ENCODE measurements at regions not wholly inside any gene's neighbourhood (a gene's known extent, or its start where the extent isn't known, plus 50 kb on each side); places are given as distances from the start of the nearest gene placed in this dataset.

GRCh38 chr1:193545171-193545570 lies 358.8 kb upstream of the B3GALT2 start:
- H3K27me3 Mint-ChIP-seq: no peaks in the 10 kb centered on the region
- no peaks in the 10 kb centered on the region for H3K9me3 Mint-ChIP-seq
- H3K36me3 Mint-ChIP-seq (ENCODE audit: insufficient read depth): no peaks in the 10 kb centered on the region
- no peak for ATAC-seq (replicated peaks; ENCODE audit: extremely low read depth, poor library complexity, severe bottlenecking)
- DNase-seq (ENCODE audit: low spot score in 2 of 2): no peak
- peaks cover 13% of the 10 kb centered on the region for H3K4me1 Mint-ChIP-seq
- no peak overlapping the region for H3K4me3 Mint-ChIP-seq
- no peak overlapping the region for H3K27ac Mint-ChIP-seq (ENCODE audit: low read depth)

GRCh38 chr1:193543259-193543658 lies 356.8 kb upstream of the B3GALT2 start:
- no peaks in the 10 kb centered on the region for H3K27me3 Mint-ChIP-seq
- H3K27ac Mint-ChIP-seq (ENCODE audit: low read depth): no peak overlapping the region
- no peaks in the 10 kb centered on the region for H3K9me3 Mint-ChIP-seq
- no peak overlapping the region for H3K4me3 Mint-ChIP-seq
- H3K36me3 Mint-ChIP-seq (ENCODE audit: insufficient read depth): no peaks in the 10 kb centered on the region
- DNase-seq (ENCODE audit: low spot score in 2 of 2) (no peak), ATAC-seq (replicated peaks; ENCODE audit: extremely low read depth, poor library complexity, severe bottlenecking) (no peak)
- H3K4me1 Mint-ChIP-seq: peaks cover 28% of the 10 kb centered on the region

- Mint-ChIP-seq H3K4me1 (peaks cover 32% of the 10 kb centered on the region), H3K27ac (ENCODE audit: low read depth) (no peak overlapping the region), H3K36me3 (ENCODE audit: insufficient read depth) (no peaks in the 10 kb centered on the region), H3K9me3 (no peaks in the 10 kb centered on the region), H3K4me3 (no peak overlapping the region), H3K27me3 (no peaks in the 10 kb centered on the region)
- DNase-seq (ENCODE audit: low spot score in 2 of 2) (no peak), ATAC-seq (replicated peaks; ENCODE audit: extremely low read depth, poor library complexity, severe bottlenecking) (no peak)
Observed at GRCh38 chr1:193542690-193543089, 356.3 kb upstream of the B3GALT2 start.

- ATAC-seq (replicated peaks; ENCODE audit: extremely low read depth, poor library complexity, severe bottlenecking) (peak; percentile 43), DNase-seq (ENCODE audit: low spot score in 2 of 2) (no peak)
- Mint-ChIP-seq H3K4me3 (peak overlapping the region; percentile 57), H3K27me3 (no peaks in the 10 kb centered on the region), H3K4me1 (peaks cover 42% of the 10 kb centered on the region), H3K9me3 (no peaks in the 10 kb centered on the region), H3K36me3 (ENCODE audit: insufficient read depth) (no peaks in the 10 kb centered on the region), H3K27ac (ENCODE audit: low read depth) (peak overlapping the region; percentile 86)
Observed at GRCh38 chr1:193540511-193540910, 354.1 kb upstream of the B3GALT2 start.

- Mint-ChIP-seq H3K27me3 (no peaks in the 10 kb centered on the region), H3K27ac (ENCODE audit: low read depth) (peak overlapping the region; percentile 86), H3K9me3 (no peaks in the 10 kb centered on the region), H3K4me1 (peaks cover 42% of the 10 kb centered on the region), H3K36me3 (ENCODE audit: insufficient read depth) (no peaks in the 10 kb centered on the region), H3K4me3 (peak overlapping the region; percentile 57)
- peak; percentile 41 for ATAC-seq (replicated peaks; ENCODE audit: extremely low read depth, poor library complexity, severe bottlenecking)
- no peak for DNase-seq (ENCODE audit: low spot score in 2 of 2)
Observed at GRCh38 chr1:193539731-193540459, 353.5 kb upstream of the B3GALT2 start.

- no peaks in the 10 kb centered on the region for H3K9me3 Mint-ChIP-seq
- peaks cover 42% of the 10 kb centered on the region for H3K4me1 Mint-ChIP-seq
- DNase-seq (ENCODE audit: low spot score in 2 of 2) (no peak), ATAC-seq (replicated peaks; ENCODE audit: extremely low read depth, poor library complexity, severe bottlenecking) (no peak)
- no peak overlapping the region for H3K4me3 Mint-ChIP-seq
- no peaks in the 10 kb centered on the region for H3K27me3 Mint-ChIP-seq
- H3K27ac Mint-ChIP-seq (ENCODE audit: low read depth): peak overlapping the region; percentile 86
- peaks cover 2% of the 10 kb centered on the region for H3K36me3 Mint-ChIP-seq (ENCODE audit: insufficient read depth)
Observed at GRCh38 chr1:193538680-193539079, 352.3 kb upstream of the B3GALT2 start.

GRCh38 chr1:193538003-193538354 lies 351.6 kb upstream of the B3GALT2 start:
- ATAC-seq (replicated peaks; ENCODE audit: extremely low read depth, poor library complexity, severe bottlenecking) (no peak), DNase-seq (ENCODE audit: low spot score in 2 of 2) (no peak)
- H3K36me3 Mint-ChIP-seq (ENCODE audit: insufficient read depth): peaks cover 2% of the 10 kb centered on the region
- no peaks in the 10 kb centered on the region for H3K27me3 Mint-ChIP-seq
- H3K4me3 Mint-ChIP-seq: peak overlapping the region; percentile 60
- no peaks in the 10 kb centered on the region for H3K9me3 Mint-ChIP-seq
- H3K27ac Mint-ChIP-seq (ENCODE audit: low read depth): no peak overlapping the region
- H3K4me1 Mint-ChIP-seq: peaks cover 42% of the 10 kb centered on the region

GRCh38 chr1:193537266-193538002 lies 351.0 kb upstream of the B3GALT2 start:
- H3K4me3 Mint-ChIP-seq: peak overlapping the region; percentile 60

GRCh38 chr1:193533853-193534252 lies 347.4 kb upstream of the B3GALT2 start:
- ATAC-seq (replicated peaks; ENCODE audit: extremely low read depth, poor library complexity, severe bottlenecking): no peak
- H3K27me3 Mint-ChIP-seq: no peaks in the 10 kb centered on the region
- no peaks in the 10 kb centered on the region for H3K9me3 Mint-ChIP-seq
- peaks cover 2% of the 10 kb centered on the region for H3K36me3 Mint-ChIP-seq (ENCODE audit: insufficient read depth)
- peaks cover 19% of the 10 kb centered on the region for H3K4me1 Mint-ChIP-seq
- H3K27ac Mint-ChIP-seq (ENCODE audit: low read depth): no peak overlapping the region
- DNase-seq (ENCODE audit: low spot score in 2 of 2): no peak
- no peak overlapping the region for H3K4me3 Mint-ChIP-seq

More at GRCh38 chr1:193537266-193538002, 351.0 kb upstream of the B3GALT2 start:
- peaks cover 2% of the 10 kb centered on the region for H3K36me3 Mint-ChIP-seq (ENCODE audit: insufficient read depth)
- no peak overlapping the region for H3K27ac Mint-ChIP-seq (ENCODE audit: low read depth)
- peaks cover 42% of the 10 kb centered on the region for H3K4me1 Mint-ChIP-seq
- no peaks in the 10 kb centered on the region for H3K9me3 Mint-ChIP-seq
- no peaks in the 10 kb centered on the region for H3K27me3 Mint-ChIP-seq
- no peak for DNase-seq (ENCODE audit: low spot score in 2 of 2)
- ATAC-seq (replicated peaks; ENCODE audit: extremely low read depth, poor library complexity, severe bottlenecking): peak; percentile 74

- H3K4me1 Mint-ChIP-seq: no peaks in the 10 kb centered on the region
- no peaks in the 10 kb centered on the region for H3K27me3 Mint-ChIP-seq
- H3K4me3 Mint-ChIP-seq: no peak overlapping the region
- DNase-seq (ENCODE audit: low spot score in 2 of 2): no peak
- H3K27ac Mint-ChIP-seq (ENCODE audit: low read depth): no peak overlapping the region
- H3K9me3 Mint-ChIP-seq: no peaks in the 10 kb centered on the region
- no peak for ATAC-seq (replicated peaks; ENCODE audit: extremely low read depth, poor library complexity, severe bottlenecking)
- H3K36me3 Mint-ChIP-seq (ENCODE audit: insufficient read depth): no peaks in the 10 kb centered on the region
Observed at GRCh38 chr1:193525917-193526710, 339.7 kb upstream of the B3GALT2 start.

- H3K27ac Mint-ChIP-seq (ENCODE audit: low read depth): no peak overlapping the region
- H3K36me3 Mint-ChIP-seq (ENCODE audit: insufficient read depth): no peaks in the 10 kb centered on the region
- H3K27me3 Mint-ChIP-seq: no peaks in the 10 kb centered on the region
- no peaks in the 10 kb centered on the region for H3K9me3 Mint-ChIP-seq
- H3K4me1 Mint-ChIP-seq: no peaks in the 10 kb centered on the region
- DNase-seq (ENCODE audit: low spot score in 2 of 2): no peak
- no peak for ATAC-seq (replicated peaks; ENCODE audit: extremely low read depth, poor library complexity, severe bottlenecking)
- H3K4me3 Mint-ChIP-seq: no peak overlapping the region
Observed at GRCh38 chr1:193525411-193525810, 339.0 kb upstream of the B3GALT2 start.

GRCh38 chr1:193524616-193525015 lies 338.2 kb upstream of the B3GALT2 start:
- no peak for ATAC-seq (replicated peaks; ENCODE audit: extremely low read depth, poor library complexity, severe bottlenecking)
- DNase-seq (ENCODE audit: low spot score in 2 of 2): no peak
- no peaks in the 10 kb centered on the region for H3K4me1 Mint-ChIP-seq

More at GRCh38 chr1:193524616-193525015, 338.2 kb upstream of the B3GALT2 start:
- H3K4me3 Mint-ChIP-seq: no peak overlapping the region
- no peaks in the 10 kb centered on the region for H3K9me3 Mint-ChIP-seq
- H3K27ac Mint-ChIP-seq (ENCODE audit: low read depth): no peak overlapping the region
- H3K27me3 Mint-ChIP-seq: no peaks in the 10 kb centered on the region
- H3K36me3 Mint-ChIP-seq (ENCODE audit: insufficient read depth): no peaks in the 10 kb centered on the region
